ENCODE measurements at regions not wholly inside any gene's neighbourhood (a gene's known extent, or its start where the extent isn't known, plus 50 kb on each side); places are given as distances from the start of the nearest gene placed in this dataset.

DNA sequence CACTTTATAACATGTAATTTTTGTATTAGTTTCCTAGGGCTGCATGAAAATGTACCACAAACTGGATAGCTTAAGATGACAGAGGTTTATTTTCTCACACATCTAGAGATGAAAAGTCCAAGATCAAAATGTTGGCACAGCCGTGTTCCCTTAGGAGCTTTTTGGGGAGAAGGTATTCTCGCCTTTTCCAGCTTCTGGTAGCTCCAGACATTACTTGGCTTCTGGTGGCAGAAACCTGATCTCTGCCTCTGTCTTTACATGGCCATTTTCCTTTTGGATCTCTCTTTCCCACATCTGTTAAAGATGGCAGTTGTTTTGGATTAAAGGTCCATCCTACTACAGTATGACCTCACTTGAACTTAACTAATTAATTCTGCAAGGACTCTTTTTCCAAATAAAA lies 885.7 kb upstream of the CDH8 start:
- H3K27me3 ChIP-seq (ENCODE audit: insufficient read depth, low read depth, low read length): no peaks in the 10 kb centered on the region
- H3K9me3 ChIP-seq (ENCODE audit: low read length): no peaks in the 10 kb centered on the region
- no peaks in the 10 kb centered on the region for H4K20me1 ChIP-seq (ENCODE audit: insufficient read depth)

DNA sequence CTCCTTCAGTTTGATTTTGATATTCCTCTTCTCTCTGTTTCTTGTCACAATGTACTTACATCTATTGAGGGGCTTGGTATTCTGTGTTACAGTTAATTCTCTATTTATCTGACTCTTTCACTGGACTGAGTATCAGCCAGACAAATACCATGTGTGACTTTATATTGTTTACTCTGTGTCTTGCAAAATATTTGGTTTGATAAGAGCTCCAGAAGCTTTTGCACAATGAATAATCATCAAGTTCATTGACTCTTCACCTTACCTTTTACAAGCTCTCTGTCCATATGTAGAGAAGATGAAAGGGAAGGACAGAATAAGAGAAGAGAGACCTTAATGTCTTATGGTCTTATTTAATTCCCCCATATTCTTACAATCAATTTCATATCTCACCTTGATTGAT lies 877.7 kb upstream of the CDH8 start:
- no peaks in the 10 kb centered on the region for H3K79me2 ChIP-seq (replicated peaks; ENCODE audit: insufficient read depth, low read length)
- no peak overlapping the region for H3K9ac ChIP-seq (ENCODE audit: low read length)
- H3K9me3 ChIP-seq (ENCODE audit: low read length): no peaks in the 10 kb centered on the region
- no peaks in the 10 kb centered on the region for H3K9me2 ChIP-seq (ENCODE audit: insufficient read depth, low read length)
- TF ChIP-seq POLR2AphosphoS5 (IDR thresholded peaks at IDR 0.05): no peak
- no peak for TF ChIP-seq SMC3 (conservative IDR thresholded peaks at IDR 0.05; ENCODE audit: poor library complexity)
- no peak for TF ChIP-seq REST (IDR thresholded peaks at IDR 0.05; ENCODE audit: borderline replicate concordance)
- no peak for TF ChIP-seq TAF1 (IDR thresholded peaks at IDR 0.05; ENCODE audit: low read depth)
- TF ChIP-seq EP300 (conservative IDR thresholded peaks at IDR 0.05; ENCODE audit: poor library complexity, severe bottlenecking): no peak
- TF ChIP-seq CTCF (IDR thresholded peaks at IDR 0.05; ENCODE audit: poor library complexity, severe bottlenecking): no peak
- TF ChIP-seq EZH2 (IDR thresholded peaks at IDR 0.05; ENCODE audit: borderline replicate concordance, insufficient read depth, low read length, poor library complexity, severe bottlenecking): no peak
- TF ChIP-seq RAD21 (conservative IDR thresholded peaks at IDR 0.05): no peak
- no peak for TF ChIP-seq MXI1 (conservative IDR thresholded peaks at IDR 0.05; ENCODE audit: poor library complexity, severe bottlenecking)
- H3K36me3 ChIP-seq (ENCODE audit: insufficient read depth, low read length): no peaks in the 10 kb centered on the region
- no peaks in the 10 kb centered on the region for H4K20me1 ChIP-seq (ENCODE audit: insufficient read depth)
- no peak overlapping the region for H2AFZ ChIP-seq (ENCODE audit: low read depth, low read length)
- H3K27ac ChIP-seq (ENCODE audit: low read length): no peak overlapping the region
- no peak overlapping the region for H3K4me2 ChIP-seq (ENCODE audit: low read length)
- H3F3A ChIP-seq (ENCODE audit: insufficient read depth, low read length, poor library complexity, severe bottlenecking): no peaks in the 10 kb centered on the region
- H3K4me3 ChIP-seq (ENCODE audit: low read length): no peak overlapping the region
- H3K27me3 ChIP-seq (ENCODE audit: insufficient read depth, low read depth, low read length): no peaks in the 10 kb centered on the region

More for the DNA sequence above, 885.7 kb upstream of the CDH8 start:
- H3F3A ChIP-seq (ENCODE audit: insufficient read depth, low read length, poor library complexity, severe bottlenecking): no peaks in the 10 kb centered on the region
- no peak overlapping the region for H2AFZ ChIP-seq (ENCODE audit: low read depth, low read length)
- no peaks in the 10 kb centered on the region for H3K79me2 ChIP-seq (replicated peaks; ENCODE audit: insufficient read depth, low read length)
- no peak for TF ChIP-seq CTCF (IDR thresholded peaks at IDR 0.05; ENCODE audit: poor library complexity, severe bottlenecking)
- no peaks in the 10 kb centered on the region for H3K9me2 ChIP-seq (ENCODE audit: insufficient read depth, low read length)
- H3K4me2 ChIP-seq (ENCODE audit: low read length): no peak overlapping the region
- H3K27ac ChIP-seq (ENCODE audit: low read length): no peak overlapping the region
- H3K4me3 ChIP-seq (ENCODE audit: low read length): no peak overlapping the region
- H3K9ac ChIP-seq (ENCODE audit: low read length): no peak overlapping the region
- H3K36me3 ChIP-seq (ENCODE audit: insufficient read depth, low read length): no peaks in the 10 kb centered on the region
